ENCODE measurements at regions not wholly inside any gene's neighbourhood (a gene's known extent, or its start where the extent isn't known, plus 50 kb on each side); places are given as distances from the start of the nearest gene placed in this dataset.

GRCh38 chr22:49411236-49411635 is 416.4 kb downstream of the BRD1 start:
- Mint-ChIP-seq H3K4me3 (no peak overlapping the region), H3K27me3 (peaks cover 12% of the 10 kb centered on the region in 2 donors), H3K4me1 (peaks cover 0 to 2% of the 10 kb centered on the region in 2 donors), H3K9me3 (peaks cover 5 to 7% of the 10 kb centered on the region in 2 donors), H3K36me3 (peaks cover 0 to 1% of the 10 kb centered on the region in 2 donors), H3K27ac (no peak overlapping the region)
- no peak for DNase-seq
- no peak for ATAC-seq (replicated peaks)

DNA sequence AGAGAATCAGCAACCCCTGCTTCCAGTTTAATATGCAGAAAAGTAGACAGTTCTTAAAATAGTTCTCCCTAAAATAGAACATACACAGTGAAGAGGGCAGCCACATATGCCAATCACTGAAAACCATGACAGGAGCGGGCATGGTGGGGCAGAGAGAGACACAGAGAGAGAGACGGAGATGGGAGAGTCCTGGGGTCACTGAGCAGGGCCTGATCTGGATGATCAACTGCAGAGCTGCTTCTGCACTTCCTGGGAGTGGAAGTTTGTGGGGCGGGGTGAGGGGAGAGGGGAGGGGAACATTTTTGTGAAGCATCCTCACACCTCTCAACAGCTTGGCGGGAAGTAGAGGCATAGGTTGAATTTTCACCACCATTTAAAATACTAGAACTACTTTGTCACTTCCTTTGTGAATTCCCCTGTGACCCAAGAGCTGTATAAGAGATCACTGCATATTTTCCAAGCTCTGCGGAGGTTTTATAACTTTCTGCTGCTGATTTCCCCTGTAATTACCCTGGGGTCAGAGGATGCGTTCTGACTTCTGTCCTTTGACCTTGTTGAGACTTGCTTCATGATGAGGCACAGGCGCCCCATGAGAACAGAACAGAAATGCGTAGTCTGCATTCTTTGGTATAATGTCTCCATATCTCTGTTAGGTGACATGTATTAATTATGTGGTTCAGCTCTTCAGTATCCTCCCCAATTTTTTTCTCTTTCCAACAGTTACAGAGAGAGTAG is 419.4 kb downstream of the BRD1 start:
- DNase-seq (no peak), ATAC-seq (replicated peaks) (no peak)
- Mint-ChIP-seq H3K4me1 (peaks cover 0 to 2% of the 10 kb centered on the region in 2 donors), H3K27ac (no peak overlapping the region), H3K9me3 (peaks cover 5 to 7% of the 10 kb centered on the region in 2 donors), H3K27me3 (peaks cover 12 to 18% of the 10 kb centered on the region in 2 donors), H3K36me3 (no peaks in the 10 kb centered on the region), H3K4me3 (no peak overlapping the region)

- no peak for ATAC-seq (replicated peaks)
Measured at GRCh38 chr22:49406879-49407587, 420.6 kb downstream of the BRD1 start.

GRCh38 chr22:49406047-49406650 is 421.5 kb downstream of the BRD1 start:
- Mint-ChIP-seq H3K27ac (no peak overlapping the region), H3K36me3 (no peaks in the 10 kb centered on the region), H3K4me3 (no peak overlapping the region), H3K9me3 (peaks cover 5 to 7% of the 10 kb centered on the region in 2 donors), H3K27me3 (peaks cover under 1 to 21% of the 10 kb centered on the region in 2 donors), H3K4me1 (peaks cover 0 to 2% of the 10 kb centered on the region in 2 donors)
- ATAC-seq (replicated peaks) (no peak), DNase-seq (no peak)

More at GRCh38 chr22:49406879-49407587, 420.6 kb downstream of the BRD1 start:
- H3K4me3 Mint-ChIP-seq = no peak overlapping the region
- no peak overlapping the region for H3K27ac Mint-ChIP-seq
- DNase-seq = no peak
- peaks cover 0 to 2% of the 10 kb centered on the region in 2 donors for H3K4me1 Mint-ChIP-seq
- H3K9me3 Mint-ChIP-seq = peaks cover 5 to 7% of the 10 kb centered on the region in 2 donors
- H3K27me3 Mint-ChIP-seq = peaks cover 7 to 21% of the 10 kb centered on the region in 2 donors
- H3K36me3 Mint-ChIP-seq = no peaks in the 10 kb centered on the region

DNA sequence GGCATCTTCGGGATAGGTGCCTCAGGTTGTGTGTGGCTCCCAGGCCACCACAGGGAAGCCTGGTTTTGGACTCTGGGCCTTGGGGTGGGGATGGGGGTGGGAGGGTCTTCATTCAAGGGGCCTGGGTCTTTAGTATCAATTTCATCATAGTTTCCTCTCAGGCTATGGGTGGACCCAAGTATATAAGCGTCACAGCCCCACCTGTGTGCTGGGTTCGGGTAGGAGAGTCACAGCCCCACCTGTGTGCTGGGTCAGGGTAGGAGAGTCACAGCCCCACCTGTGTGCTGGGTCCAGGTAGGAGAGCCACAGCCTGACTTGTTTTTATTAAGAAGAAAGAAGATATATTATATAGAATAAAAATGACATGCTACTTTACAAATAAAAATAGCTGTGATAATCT is 422.1 kb downstream of the BRD1 start:
- Mint-ChIP-seq H3K27me3 (peaks cover 0 to 21% of the 10 kb centered on the region in 2 donors), H3K4me1 (peaks cover 0 to 2% of the 10 kb centered on the region in 2 donors), H3K36me3 (no peaks in the 10 kb centered on the region), H3K27ac (no peak overlapping the region), H3K4me3 (no peak overlapping the region), H3K9me3 (peaks cover 5 to 7% of the 10 kb centered on the region in 2 donors)
- no peak for ATAC-seq (replicated peaks)
- no peak for DNase-seq

GRCh38 chr22:49404576-49405241 is 423.0 kb downstream of the BRD1 start:
- Mint-ChIP-seq H3K9me3 (peaks cover 5% of the 10 kb centered on the region in 2 donors), H3K27me3 (peaks cover 0 to 21% of the 10 kb centered on the region in 2 donors), H3K4me1 (peaks cover 0 to 2% of the 10 kb centered on the region in 2 donors), H3K27ac (no peak overlapping the region), H3K4me3 (no peak overlapping the region), H3K36me3 (no peaks in the 10 kb centered on the region)
- ATAC-seq (replicated peaks) (no peak), DNase-seq (no peak)

DNA sequence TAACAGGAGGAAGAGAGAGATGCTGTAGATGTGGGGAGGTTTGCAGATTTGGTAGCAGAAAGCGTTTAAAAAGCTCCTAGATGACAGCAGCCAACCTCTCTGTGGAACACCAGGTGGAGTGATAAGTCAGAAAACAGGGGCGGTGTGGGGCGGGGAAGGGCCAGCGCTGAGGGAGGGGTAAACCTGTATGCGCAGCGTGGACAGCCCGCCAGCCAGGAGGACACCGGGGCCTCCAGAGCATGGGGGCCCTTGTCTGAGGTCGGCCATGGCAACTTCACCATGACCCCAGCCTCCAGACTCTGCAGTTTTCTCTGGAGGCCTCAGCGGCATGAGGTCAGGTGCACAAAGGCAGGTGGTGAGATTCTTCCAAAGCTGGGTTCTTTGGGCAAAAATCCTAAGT is 423.7 kb downstream of the BRD1 start:
- DNase-seq (no peak), ATAC-seq (replicated peaks) (no peak)
- Mint-ChIP-seq H3K9me3 (peaks cover 0 to 2% of the 10 kb centered on the region in 2 donors), H3K4me3 (no peak overlapping the region), H3K27me3 (peaks cover 0 to 15% of the 10 kb centered on the region in 2 donors), H3K4me1 (peaks cover 0 to 2% of the 10 kb centered on the region in 2 donors), H3K27ac (no peak overlapping the region), H3K36me3 (no peaks in the 10 kb centered on the region)

DNA sequence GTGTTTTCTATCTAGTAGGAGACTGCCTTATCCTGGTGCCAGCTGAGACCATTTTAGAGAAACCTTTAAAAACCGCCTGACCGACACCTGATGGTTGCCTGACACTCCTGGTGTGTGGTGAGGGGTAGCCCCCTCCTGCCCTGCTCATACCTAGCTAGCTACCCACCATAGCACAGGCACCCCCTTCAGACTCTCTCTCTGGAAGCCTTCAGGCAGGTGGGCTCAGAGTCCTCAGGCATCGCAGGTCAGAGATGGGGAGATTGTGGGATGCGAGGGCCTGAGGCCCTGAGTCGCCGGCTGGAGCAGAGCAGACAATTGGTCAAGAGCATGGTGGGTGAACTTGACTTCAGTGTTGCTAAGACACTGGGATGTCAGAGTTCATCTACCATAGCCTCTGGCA is 424.6 kb downstream of the BRD1 start:
- peaks cover 0 to 2% of the 10 kb centered on the region in 2 donors for H3K4me1 Mint-ChIP-seq
- DNase-seq = no peak
- no peaks in the 10 kb centered on the region for H3K36me3 Mint-ChIP-seq
- H3K27me3 Mint-ChIP-seq = peaks cover 0 to 15% of the 10 kb centered on the region in 2 donors
- no peak for ATAC-seq (replicated peaks)
- peaks cover 0 to 2% of the 10 kb centered on the region in 2 donors for H3K9me3 Mint-ChIP-seq
- no peak overlapping the region for H3K27ac Mint-ChIP-seq
- H3K4me3 Mint-ChIP-seq = no peak overlapping the region

DNA sequence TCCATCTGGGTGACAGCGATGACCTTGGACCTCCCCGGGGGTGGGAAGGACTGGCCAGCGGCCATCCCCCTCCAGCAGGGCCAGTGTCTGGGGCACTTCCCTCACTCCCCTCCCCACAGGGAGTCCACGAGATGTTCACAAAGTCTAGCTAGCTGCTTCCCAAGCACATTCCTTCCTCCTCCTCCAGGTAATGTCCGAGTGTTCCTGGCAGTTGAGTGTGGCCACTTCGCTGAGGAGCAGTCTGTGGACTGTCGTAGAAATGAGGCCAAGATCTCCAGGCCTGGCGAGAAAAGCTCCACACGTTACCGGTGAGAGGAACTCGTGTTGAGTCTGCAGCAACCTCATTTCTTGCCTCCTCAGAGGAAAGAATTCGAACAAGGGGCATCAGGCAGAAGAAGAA is 425.5 kb downstream of the BRD1 start:
- H3K4me3 Mint-ChIP-seq = no peak overlapping the region
- no peaks in the 10 kb centered on the region for H3K36me3 Mint-ChIP-seq
- DNase-seq (no peak), ATAC-seq (replicated peaks) (no peak)
- no peaks in the 10 kb centered on the region for H3K9me3 Mint-ChIP-seq
- H3K27me3 Mint-ChIP-seq = peaks cover 0 to 15% of the 10 kb centered on the region in 2 donors
- H3K4me1 Mint-ChIP-seq = no peaks in the 10 kb centered on the region
- H3K27ac Mint-ChIP-seq = no peak overlapping the region

- H3K9me3 Mint-ChIP-seq = no peaks in the 10 kb centered on the region
- H3K4me3 Mint-ChIP-seq = no peak overlapping the region
- H3K27ac Mint-ChIP-seq = no peak overlapping the region
- H3K36me3 Mint-ChIP-seq = no peaks in the 10 kb centered on the region
- no peaks in the 10 kb centered on the region for H3K4me1 Mint-ChIP-seq
- ATAC-seq (replicated peaks) = no peak
- no peak for DNase-seq
- H3K27me3 Mint-ChIP-seq = peaks cover 0 to 9% of the 10 kb centered on the region in 2 donors
Measured at GRCh38 chr22:49400941-49401598, 426.6 kb downstream of the BRD1 start.

DNA sequence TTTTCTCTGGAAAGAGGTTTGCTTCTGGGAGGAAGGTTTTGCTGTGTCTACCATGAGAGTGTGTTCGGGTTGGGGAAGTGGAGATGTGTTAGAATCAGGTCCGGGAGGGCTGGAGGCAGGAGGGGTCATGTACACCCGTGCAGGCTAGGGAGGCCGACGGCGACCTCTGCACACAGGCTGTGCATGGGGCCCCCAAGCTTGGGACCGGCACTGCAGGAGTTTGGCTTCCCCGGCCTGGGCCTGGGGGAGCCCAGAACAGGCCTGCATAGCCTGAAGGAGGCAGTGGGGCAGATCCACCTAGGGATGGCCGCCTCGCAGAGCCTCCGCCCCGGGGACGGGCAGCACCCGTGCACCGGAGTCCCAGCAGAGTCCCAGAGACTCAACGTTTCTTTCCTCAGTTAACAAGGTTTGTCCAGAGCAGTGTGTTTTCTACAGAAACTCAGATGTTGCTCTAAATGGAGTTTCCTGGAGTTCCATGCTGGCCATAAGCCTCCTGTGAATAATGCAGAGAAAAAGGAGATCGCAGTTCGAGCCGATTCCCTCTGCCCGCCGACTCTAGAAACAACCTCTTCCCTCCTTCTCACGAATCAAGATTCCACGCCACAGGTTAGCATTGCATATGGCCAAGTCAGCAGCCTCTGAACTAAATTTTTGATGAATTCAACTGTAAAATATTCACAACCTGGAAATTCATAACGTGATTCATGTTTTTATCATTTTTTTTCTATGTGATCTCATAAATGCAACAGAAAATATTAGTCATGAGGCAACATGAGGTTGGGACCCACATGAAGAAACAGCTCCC is 427.3 kb downstream of the BRD1 start:
- Mint-ChIP-seq H3K36me3 (no peaks in the 10 kb centered on the region), H3K4me1 (no peaks in the 10 kb centered on the region), H3K9me3 (no peaks in the 10 kb centered on the region), H3K27me3 (peaks cover 0 to 9% of the 10 kb centered on the region in 2 donors), H3K27ac (no peak overlapping the region), H3K4me3 (no peak overlapping the region)
- DNase-seq (no peak), ATAC-seq (replicated peaks) (no peak)

DNA sequence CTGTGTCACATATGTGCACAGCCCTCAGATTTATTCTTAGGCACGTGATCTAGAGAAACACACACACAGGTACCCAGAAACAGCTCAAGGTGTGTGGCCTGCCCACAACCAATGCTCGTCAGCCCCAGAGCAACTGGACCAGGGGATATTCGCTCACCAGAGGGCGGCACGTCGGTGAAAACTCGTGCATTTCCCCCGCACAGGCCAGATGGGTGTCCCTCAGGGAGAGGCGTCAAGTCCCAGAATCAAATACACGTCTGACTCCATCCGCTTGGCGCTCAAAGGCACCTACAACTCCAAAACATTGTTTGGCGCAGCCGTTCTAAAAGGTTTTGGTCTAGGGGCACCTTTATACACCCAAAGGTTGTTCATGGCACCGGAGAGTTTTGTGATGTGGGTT is 429.0 kb downstream of the BRD1 start:
- peaks cover 9 to 11% of the 10 kb centered on the region in 2 donors for H3K9me3 Mint-ChIP-seq
- ATAC-seq (replicated peaks) = no peak
- DNase-seq = no peak
- H3K4me1 Mint-ChIP-seq = no peaks in the 10 kb centered on the region
- no peak overlapping the region for H3K4me3 Mint-ChIP-seq
- H3K27me3 Mint-ChIP-seq = peaks cover 5 to 6% of the 10 kb centered on the region in 2 donors
- H3K36me3 Mint-ChIP-seq = peaks cover 4% of the 10 kb centered on the region in 2 donors
- H3K27ac Mint-ChIP-seq = no peak overlapping the region

GRCh38 chr22:49398115-49398514 is 429.6 kb downstream of the BRD1 start:
- Mint-ChIP-seq H3K36me3 (peaks cover 4 to 6% of the 10 kb centered on the region in 2 donors), H3K4me3 (no peak overlapping the region), H3K9me3 (peaks cover 9 to 15% of the 10 kb centered on the region in 2 donors), H3K27ac (no peak overlapping the region), H3K4me1 (no peaks in the 10 kb centered on the region), H3K27me3 (peaks cover 5 to 9% of the 10 kb centered on the region in 2 donors)
- ATAC-seq (replicated peaks) (no peak), DNase-seq (no peak)
